GM19467 (cell line): ENCODE measurements at regions not wholly inside any gene's neighbourhood (a gene's known extent, or its start where the extent isn't known, plus 50 kb on each side); places are given as distances from the start of the nearest gene placed in this dataset.

Experiments
- ATAC-seq: cut with Tn5 transposase; IDR thresholded peaks from one replicate; pipeline ENCODE4 v1.9.1; 2021; ENCODE audit warnings: mild to moderate bottlenecking, moderate library complexity; ENCODE audit not compliant: unreplicated experiment

DNA sequence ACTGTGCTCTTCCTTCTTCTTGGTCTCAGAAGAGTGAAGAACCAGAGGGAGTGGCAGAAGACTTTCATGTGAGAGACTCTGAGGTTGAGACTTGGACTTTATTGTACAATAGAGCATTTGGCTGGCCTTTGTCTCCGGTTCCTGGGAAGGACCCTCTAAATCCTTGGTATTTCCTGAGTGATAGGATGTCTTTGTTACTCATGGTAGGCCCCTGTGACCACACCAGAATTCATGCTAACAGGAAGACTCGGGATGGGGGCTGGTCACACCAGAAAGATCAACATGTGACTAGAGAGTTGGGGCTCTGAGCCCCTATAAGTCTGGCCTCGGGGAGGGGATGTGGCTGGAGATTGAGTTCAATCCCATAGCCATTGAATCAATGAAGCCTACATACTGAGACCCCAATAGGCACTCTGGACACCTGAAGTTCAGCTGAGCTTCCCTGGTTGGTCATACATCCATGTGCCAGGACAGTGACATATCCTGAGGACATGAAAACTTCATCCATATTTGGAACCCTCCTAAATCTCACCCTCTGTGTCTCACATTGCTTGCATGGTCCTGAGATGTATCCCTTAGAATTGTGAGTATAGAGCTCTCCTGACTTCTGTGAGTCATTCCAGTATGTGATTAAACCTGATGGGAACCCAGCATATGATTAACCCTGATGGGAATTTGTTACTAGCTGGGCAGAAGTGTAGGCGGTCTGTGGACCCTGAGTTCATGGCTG is 201.7 kb downstream of the GADD45G start:
- no peak for ATAC-seq

DNA sequence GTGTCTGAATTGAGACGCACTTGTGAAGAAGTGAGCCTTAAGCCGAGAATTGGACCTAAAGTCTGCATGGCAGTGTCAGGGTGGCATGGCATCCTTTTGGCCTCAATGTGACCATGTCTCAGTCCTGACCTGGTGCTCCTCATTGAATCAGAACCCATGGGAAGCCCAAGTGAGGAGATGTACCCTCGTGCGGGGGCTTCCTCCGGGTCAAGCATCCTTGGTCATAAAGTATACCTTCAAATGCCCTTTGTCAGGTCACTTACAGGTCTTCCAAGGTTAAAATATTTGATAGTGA is 202.2 kb downstream of the GADD45G start:
- ATAC-seq, result no peak

DNA sequence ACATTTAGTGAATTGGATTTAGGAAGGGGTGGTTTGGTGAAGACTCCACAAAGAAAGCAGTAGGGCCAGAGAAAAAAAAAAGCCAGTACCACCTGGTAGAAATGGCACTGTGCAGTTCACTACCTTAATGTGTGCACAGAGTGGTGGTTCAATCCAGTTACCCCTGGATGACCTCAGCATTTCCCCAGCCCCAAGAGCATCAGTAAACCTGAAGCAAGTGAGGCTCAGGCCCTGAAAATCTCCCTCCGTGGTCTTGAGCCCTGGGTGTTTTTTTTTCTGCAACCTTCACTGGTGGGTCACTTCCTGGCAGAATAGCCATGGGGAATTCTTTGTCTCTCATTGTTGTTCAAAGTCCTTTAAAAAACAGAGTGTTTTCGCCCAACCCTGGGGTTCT is 202.9 kb downstream of the GADD45G start:
- no peak for ATAC-seq

DNA sequence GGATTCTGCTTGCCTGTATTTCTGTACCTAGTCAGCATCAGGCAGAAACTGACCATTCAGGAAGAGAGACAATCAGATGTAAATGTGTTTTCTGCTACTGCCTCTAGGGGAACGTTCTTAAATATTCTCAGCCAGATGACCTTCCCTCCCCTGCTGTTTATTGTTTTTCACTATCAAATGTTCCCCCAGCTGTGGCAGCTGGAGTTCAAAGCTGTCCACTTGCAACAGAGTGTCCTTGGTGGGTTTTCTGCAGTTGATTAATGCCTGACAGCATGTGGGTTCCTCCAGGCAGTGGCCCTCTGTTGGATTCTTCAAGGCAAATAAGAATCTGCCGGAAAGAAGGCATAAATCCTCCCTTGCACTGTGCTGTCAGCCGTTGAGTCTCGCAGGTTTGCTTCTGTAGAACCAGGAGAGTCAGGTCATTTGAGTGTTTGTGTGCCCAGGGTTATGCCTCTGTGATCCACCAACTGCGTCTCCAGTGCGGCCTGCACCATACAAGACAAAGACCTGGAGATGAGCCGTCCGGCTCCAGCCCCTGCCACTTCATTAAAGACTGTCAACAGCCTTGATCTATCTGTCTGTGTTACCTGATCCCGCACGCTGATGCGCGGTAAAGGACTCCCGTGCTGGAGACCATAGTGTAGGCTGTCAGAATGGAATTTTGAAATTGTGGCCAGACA is 203.4 kb downstream of the GADD45G start:
- ATAC-seq, result no peak

DNA sequence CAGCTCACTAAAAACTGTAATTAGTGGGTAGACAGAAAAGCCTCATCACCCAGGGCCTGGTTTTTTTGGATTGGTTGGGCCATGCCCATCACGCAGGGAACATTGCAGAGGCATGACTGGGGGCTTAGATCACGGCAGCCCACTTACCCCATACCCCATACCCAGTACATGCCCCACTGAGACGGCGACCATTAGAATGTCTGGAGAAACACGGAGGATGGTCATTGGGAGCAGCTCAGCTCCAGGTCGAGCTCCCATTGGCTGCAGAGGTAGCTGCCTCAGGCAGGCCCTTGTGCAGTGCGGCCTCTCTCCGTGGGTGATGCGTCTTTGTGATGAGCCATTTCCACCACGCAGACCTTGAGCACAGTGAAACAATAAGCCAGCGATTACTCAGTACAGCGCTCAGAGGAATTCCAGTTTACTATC is 204.0 kb downstream of the GADD45G start:
- no peak for ATAC-seq

DNA sequence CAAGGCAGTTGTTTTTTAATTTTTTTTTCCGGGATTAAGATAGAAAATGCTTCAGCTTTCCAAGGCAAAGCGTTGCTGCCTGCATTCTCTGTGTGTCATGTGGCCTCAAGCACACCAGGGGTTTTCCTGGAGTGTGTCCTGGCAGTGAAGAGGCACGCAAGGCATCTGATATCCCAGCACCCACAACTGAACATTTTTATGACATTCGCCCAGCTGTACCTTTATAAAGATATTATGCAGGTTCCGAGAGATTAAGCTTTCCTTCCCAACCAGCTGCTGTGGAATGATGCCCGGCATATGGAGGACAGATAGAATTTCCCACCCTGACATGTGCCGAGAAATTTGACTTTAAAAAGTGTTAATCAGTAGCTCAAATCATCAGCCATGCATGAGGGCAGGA is 205.6 kb downstream of the GADD45G start:
- ATAC-seq, result no peak

DNA sequence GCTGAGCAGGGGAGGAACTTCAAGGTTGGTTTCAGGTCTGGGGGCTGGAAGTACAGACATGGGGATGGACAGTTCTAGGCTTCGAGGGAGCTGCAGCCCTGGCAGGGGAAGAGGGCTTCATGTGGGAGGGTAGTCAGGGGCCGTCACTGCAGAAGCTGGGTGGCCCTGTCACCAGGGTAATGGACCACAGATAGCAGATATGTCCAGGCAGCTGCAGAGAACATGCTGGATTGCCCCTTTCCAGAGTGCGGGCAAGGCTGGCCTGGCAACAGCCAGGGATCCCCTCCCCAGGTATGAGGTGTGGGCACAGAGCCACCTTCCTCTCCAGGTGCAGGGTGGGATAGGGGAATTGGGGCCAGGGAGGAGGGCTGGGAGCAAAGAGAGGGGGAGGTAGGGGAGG is 206.5 kb downstream of the GADD45G start:
- ATAC-seq, result no peak

DNA sequence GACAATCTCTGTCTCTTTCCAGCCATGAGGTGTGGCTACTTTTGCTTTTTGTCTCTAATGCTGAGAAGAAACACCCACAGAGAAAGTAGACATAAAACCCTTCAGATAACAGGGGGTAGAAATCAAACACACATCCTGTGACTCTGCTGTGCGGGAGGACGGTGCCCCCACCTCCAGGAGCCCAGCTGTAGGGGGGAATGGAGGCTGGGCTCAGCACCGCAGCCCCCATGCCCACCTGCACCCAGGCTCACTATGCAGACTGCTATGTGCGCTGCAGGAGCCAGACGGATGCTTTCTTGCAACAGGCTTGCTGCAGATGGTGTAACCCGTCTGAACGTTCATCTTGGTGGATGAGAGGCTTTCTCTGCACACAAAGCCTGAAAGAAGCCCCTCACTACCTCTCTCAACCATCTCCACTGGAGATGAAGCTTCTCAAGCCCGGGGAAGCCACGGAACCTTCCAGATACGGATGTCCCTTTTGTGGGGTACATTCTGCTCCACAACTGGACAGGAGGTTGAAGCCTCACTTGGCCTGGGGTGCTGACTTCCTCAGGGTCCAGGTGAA is 207.2 kb downstream of the GADD45G start:
- ATAC-seq, result no peak

DNA sequence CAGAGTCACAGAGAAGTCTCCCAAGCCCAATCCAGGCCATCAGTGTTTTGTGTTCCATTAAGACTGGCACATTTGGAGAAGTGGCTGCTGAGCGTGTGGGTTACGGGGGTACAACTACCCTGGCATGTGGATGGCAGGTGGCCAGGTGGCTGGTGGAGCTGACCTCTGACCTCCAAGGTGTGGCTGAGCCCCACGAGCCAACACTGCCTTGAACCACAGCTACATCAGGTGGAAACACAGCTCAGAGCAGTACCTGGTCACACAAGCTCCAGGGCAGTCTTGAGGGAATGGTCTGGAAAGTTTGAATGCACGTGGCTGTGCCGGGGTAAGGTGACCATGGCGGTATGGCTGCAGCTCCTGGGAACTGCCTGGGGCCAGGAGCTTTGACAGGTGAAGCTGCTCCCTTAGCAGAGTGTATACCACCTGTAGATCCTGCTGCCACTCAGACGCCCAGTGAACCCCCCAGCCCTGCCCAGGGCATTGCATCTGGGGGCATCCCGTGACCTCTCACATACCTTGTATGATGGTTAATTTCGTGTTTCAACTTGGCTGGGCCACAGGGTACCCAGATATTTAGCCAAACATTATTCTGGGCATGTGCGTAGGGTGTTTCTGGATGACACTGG is 207.9 kb downstream of the GADD45G start:
- ATAC-seq, result no peak

DNA sequence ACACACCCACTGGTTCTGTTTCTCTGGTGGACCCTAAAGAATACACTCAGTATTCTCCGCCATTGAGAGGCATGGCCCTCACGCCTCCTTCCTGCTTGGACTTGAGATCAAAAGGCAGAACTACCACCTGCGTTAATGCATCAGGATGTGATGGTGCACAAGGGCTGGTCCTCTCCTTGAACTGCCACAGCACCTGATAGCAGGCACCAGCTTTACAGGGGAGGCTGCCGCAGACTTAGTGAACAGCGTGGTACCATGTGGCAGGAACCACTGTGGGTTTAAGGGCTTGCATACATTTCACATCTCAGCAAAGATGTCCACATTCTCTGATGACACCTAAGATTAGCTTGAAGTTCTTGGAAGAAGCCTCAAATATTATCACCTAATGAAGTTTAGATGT is 208.7 kb downstream of the GADD45G start:
- ATAC-seq, result no peak

DNA sequence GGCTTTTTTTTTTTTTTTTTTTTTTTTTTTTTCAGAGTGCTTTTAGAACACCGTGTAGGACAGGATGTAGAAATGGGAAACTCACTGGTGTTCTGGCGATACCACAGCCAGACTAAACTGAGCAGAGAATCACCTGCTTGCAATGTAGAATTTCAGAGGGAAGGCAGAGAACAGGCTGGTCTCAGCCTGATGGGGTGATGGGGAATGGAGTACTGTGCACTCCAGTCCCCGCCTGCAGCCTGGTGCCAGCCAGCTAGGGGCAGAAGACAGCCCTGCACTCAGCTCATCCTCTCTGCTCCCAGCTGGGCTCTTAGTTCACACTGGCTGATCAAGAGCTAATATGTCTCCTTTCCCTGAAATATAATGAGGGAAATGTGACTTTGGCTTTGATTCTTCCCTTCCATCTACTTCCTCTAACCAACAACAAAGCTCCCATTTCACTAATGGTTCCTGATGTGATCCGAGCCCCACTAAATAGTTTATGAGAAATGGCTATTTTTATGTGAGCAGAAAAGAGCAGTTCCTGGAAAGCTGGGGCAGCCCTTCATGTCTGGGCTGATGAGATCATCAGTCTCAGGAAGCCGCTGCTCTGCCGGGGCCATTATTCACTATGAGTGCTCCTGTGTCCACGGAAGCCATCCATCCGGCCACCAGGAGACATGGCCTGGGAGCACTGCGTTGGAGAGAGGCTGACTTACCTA is 209.7 kb downstream of the GADD45G start:
- no peak for ATAC-seq

DNA sequence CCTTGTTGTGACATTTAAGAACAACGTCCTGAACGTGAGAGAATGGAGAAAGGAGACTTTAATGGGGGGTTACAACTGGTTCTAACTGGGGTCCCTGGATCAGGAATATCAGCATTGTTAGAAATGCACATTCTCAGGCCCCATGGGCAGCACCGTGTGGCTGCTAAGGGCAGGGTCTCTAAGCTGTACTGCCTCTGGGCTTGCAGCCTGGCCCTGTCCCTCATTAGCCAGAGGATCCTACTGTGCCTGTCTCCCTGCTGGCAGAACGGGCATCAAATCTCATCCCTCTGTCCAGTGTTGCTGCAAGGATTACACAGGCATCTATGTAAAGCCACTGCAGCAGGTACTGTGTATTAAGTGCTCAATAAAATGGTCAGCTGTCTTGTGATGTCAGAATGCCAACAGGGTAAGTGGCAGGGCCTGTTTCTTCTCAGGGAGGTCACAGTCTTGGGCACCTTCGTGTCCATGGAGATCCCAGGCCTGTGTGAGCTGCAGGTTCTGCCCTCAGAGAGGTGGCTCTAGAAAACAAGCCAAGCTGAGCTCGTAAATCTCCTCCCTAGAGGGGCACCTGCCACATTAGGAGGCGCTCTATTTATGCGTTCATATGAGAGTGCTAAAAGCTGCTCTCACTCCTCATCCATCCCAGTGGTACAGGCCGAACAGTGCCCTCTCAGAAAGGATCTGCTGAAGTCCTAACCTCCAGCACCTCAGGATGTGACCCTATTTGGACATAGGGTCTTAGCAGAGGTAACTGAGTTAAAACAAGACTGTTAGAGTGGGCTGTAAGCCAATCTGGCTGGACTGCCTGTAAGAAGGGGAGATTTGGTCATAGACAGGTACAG is 210.5 kb downstream of the GADD45G start:
- ATAC-seq, result peak; percentile 36

DNA sequence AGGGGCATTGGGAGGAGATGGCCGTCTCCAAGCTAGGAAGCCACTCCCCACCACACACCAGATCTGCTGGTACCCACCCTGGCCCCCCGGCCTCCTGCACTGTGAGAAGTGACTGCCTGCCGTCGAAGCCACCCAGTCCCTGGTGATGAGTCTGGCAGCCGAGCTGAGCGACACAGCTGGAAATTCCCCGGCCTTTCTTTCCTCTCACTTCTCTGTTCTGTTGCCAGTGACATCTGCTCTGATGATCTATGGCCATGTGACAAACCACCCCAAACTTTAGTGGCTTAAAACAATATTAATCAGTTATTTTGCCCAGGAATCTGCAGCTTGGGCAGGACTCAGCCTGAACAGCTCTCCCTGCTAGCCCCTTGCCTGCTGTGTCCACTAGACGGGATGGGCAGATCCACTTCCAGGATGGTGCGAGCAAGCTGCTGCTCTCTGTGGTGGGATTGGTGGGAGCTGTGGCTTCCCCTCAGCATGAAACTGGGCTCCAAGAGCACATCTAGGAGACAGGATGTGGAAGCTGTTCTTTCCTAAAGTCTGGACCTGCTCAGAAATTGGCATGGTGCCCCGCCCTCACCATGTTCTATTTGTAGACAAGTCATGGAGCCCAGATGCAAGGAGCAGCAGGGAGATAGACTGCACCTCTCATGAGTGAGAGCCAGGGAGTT is 211.2 kb downstream of the GADD45G start:
- peak; percentile 72 for ATAC-seq

DNA sequence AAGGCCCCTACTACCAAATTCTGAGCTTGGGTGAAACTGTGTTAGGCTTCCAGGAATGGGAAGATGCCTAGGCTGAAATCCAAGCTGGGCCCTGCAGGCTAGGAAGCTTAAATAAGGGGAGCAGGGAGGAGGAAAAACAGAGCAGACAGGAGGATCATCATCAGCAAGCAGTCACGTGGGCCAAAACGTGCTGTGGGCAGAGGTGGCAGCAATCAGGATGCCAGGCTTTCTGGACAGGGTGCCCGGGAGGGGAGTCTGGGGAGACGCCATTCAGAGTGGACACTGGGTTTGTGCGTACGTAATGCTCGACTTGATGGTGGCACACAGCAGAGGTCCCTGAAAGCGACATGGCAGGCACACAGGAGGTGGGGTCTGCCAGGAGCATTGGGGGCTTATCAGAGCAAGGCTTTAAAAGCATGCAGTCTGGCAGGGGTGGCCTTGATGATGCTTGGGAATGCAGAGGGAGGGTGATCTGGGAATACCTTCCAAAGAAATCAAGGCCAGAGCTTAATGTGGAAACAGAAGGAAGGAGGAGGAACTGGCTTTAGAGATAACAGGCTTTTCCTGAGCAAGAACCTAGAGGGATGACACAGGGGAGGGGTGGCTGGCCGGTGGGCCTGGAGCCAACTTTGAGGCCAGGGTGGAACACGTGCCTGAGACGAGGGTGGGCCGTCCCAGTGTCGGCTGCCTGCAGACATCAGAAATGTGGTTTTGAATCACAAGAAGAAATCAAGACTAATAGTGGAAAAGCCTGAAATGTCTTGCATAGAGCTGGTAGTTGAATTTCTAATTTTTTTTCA is 212.5 kb downstream of the GADD45G start:
- ATAC-seq, result no peak

DNA sequence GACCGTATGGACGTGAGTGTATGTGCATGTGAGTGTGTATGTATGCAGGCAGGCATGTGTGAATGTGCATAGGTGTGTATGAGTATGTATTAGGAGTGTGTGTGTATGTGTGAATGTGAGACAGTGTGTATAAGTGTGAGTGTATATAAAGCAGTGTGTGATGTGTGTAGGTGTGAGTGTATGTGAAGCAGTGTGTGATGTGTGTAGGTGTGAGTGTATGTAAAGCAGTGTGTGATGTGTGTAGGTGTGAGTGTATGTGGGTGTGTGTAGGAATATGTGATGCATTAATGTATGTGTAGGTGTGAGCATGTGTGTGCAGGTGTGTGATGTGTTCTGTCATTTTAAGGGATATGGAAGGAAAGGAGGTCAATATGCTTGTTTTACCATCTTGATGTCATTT is 215.5 kb downstream of the GADD45G start:
- no peak for ATAC-seq

DNA sequence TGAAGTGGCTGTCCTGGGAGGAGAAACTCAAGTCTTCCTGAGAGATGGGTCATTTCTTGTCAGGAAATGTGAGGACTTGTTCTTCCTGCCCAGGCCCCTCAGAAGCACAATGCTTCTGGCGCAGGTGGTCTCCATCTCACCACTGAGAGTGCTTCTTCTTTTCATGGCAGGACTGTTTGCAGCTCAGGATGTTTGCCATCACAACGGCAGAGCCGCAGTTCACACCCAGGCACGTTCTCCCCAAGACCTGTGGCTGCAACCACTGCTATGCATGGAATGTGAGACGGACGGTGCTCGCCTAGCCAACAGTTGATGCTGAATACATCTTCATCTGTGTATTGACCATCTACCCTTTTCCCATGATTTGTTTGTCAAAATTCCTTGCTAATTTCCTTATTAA is 216.3 kb downstream of the GADD45G start:
- no peak for ATAC-seq

DNA sequence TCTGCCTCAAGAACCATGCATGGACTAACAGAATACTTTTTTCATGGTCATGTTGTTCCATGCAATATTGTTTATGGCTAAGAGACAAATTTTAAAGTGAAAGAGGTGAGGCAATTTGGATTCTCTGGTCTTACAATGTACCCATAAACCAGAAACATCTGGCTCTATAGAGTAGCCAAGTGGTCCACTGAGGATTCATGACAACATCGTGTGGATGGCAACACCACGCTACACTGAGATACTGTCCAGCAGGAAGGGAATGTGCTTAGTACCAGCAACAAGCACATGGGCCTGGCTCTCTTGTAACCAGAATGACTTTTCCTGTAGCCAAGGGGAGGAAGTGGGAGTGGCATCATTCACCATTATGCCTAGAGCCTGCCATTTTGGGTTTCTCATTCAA is 218.2 kb downstream of the GADD45G start:
- ATAC-seq, result no peak

DNA sequence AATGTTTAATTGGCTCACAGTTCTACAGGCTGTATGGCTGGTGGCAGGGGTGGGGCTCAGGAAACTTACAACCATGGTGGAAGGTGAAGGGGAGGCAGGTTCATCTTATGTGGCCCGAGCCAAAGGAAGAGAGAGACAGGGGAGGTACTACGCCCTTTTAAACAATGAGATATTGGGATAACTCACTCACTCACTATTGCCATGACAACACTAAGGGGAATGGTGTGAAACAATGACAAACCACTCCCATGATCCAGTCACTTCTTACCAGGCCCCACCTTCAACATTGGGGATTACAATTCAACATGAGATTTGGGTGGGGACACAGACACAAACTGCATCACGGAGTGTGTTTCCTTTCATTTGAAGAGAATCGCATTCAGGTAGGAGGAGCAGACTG is 220.9 kb downstream of the GADD45G start:
- no peak for ATAC-seq

DNA sequence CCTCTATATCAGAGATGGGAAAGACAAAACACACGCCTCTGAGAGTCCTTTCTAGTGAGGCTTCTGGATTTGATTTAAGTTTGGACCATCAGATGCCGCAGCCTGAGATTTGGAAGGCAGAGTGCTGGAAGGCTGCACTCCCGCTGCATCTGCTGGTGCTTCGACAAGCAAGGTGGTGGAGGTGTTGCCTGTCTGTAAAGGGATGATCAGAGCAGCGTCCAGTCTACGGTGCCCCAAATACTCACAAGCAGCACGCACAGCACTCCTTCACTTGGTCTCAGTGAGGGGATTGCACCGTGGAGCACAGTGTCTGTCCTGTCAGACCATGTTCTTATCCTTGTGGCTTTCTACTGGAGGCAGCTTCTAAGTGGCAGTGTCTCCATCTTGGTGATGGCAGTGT is 221.4 kb downstream of the GADD45G start:
- no peak for ATAC-seq
